GM21423 (cell line): ENCODE measurements at regions not wholly inside any gene's neighbourhood (a gene's known extent, or its start where the extent isn't known, plus 50 kb on each side); places are given as distances from the start of the nearest gene placed in this dataset.
"Not testable (repeated sequence)": the region's sequence is repeated elsewhere in the genome, so short reads cannot be mapped to it uniquely, and the experiment has no call there.

ENCODE experiments used
- ATAC-seq: cut with Tn5 transposase; IDR thresholded peaks from one replicate; pipeline ENCODE4 v1.9.1; 2021; ENCODE audit warnings: mild to moderate bottlenecking, moderate library complexity; ENCODE audit not compliant: unreplicated experiment

DNA sequence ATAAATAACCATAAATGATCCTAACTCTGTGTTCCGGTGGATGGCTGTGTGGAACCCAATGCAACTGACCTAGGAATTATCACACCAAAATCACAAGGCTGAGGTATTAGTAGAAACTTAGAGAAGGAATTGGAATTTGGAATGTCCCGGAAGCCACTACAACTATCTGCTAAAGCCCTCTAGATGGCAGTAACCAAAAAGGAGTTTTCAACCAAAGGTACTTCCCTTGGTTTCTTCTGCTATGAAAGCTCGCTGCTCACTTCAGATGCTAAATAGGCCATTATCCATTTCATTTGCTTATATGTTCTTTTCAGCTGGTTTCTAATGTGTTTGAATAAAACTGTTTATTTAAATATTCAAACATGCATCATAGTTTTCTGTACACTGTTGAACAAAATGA is 1589.1 kb upstream of the SPRY2 start:
- ATAC-seq: no peak

GRCh38 chr13:81927347-81927746 is 1586.4 kb upstream of the SPRY2 start:
- ATAC-seq: no peak

- no peak for ATAC-seq
Observed at GRCh38 chr13:81917810-81918209, 1576.9 kb upstream of the SPRY2 start.

DNA sequence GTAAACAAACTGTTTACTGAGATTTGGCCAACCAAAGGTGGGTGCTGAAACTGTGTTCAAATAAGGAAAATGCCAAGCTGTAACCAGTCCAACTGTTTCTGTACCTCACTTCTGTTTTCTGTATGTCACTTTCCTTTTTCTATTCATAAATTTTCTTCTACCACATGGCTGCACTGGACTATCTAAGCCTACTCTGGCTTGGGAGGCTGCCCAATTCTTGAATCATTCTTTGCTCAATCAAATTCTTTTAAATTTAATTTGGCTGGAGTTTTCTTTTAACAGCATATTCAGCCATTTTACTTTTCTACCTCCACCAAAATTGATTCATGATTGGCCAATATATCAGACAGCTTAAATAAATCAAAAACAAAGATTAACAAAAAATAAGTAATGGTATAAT is 1575.5 kb upstream of the SPRY2 start:
- no peak for ATAC-seq

- ATAC-seq: no peak
Observed at GRCh38 chr13:81907787-81908372, 1567.0 kb upstream of the SPRY2 start.

GRCh38 chr13:81888855-81889254 is 1547.9 kb upstream of the SPRY2 start:
- no peak for ATAC-seq

GRCh38 chr13:81874681-81875661 is 1534.0 kb upstream of the SPRY2 start:
- no peak for ATAC-seq

GRCh38 chr13:81874253-81874652 is 1533.3 kb upstream of the SPRY2 start:
- no peak for ATAC-seq

GRCh38 chr13:81872581-81872980 is 1531.7 kb upstream of the SPRY2 start:
- ATAC-seq: no peak

DNA sequence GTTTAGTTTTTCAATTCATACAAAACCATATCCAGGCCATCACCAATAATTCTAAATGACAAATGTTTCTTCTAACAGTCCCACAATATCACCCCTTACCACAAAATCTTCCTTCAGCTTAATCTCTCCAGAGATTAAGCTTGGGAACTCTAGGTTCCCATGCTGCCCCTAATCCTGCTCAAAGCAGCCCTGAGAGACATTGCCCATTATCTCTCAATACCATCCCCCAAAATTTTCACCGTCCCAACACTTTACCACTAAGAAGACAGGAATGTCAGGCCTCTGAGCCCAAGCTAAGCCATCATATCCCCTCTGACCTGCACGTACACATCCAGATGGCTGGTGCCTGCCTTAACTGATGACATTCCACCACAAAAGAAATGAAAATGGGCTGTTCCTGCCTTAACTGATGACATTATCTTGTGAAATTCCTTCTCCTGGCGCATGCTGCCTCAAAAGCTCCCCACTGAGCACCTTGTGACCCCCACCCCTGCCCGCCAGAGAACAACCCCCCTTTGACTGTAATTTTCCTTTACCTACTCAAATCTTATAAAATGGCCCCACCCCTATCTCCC is 1530.9 kb upstream of the SPRY2 start:
- not testable (repeated sequence) for ATAC-seq

GRCh38 chr13:81848291-81848690 is 1507.4 kb upstream of the SPRY2 start:
- no peak for ATAC-seq

- ATAC-seq: no peak
Observed at GRCh38 chr13:81846771-81847170, 1505.8 kb upstream of the SPRY2 start.

DNA sequence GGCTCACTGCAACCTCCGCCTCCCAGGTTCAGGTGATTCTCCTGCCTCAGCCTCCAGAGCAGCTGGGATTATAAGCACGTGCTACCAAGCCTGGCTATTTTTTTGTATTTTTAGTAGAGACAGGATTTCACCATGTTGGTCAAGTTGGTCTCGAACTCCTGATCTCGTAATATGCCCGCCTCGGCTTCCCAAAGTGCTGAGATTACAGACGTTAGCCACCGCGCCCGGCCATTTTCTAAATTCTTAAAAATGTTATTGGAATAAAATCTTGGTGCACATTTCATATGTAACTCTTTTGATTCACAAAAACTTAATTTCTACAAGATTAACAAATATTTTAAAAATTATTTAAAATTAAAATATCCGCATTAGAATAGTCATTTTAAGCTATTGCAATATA is 1480.3 kb upstream of the SPRY2 start:
- ATAC-seq: no peak

- ATAC-seq: no peak
Observed at GRCh38 chr13:81800433-81800832, 1459.5 kb upstream of the SPRY2 start.

DNA sequence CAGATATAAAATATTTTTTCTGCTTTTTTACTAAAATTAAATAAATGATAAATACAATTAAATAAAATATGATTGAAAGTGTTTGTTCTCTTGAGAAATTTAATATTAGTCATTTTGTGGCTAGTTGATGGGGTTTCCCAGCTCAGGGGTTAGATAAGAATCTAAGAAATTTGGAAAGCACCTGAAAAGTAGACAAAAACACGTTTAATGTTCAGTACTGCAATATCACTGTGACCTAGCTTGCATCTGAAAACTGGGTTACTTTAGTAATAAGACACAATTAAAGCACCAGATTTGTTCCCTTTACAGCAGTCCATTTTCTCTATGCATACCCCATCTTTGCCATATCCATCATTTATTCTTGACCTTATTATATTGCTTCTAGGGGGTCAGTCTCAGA is 1454.8 kb upstream of the SPRY2 start:
- no peak for ATAC-seq

GRCh38 chr13:81791641-81792040 is 1450.7 kb upstream of the SPRY2 start:
- ATAC-seq: no peak

DNA sequence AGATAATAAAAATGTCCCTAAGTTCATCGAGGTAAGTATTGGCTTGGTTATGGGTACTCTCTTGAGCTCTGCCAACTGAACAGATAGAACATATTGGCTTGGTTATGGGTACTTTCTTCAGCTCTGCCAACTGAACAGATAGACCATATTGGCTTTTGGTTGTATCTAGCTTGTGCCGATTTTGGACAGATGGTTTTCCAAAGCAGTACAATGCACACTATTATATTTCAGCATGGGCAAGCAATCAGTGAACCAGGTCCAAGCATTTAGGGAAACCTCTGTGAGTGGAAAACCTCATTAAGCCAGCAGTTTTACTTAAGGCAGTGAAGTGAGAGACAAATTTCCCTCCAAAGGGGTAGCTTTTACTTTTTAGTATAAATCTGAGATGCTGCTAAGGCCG is 1440.5 kb upstream of the SPRY2 start:
- ATAC-seq: no peak

- ATAC-seq: no peak
Observed at GRCh38 chr13:81779876-81780275, 1439.0 kb upstream of the SPRY2 start.

- no peak for ATAC-seq
Observed at GRCh38 chr13:81778350-81778749, 1437.4 kb upstream of the SPRY2 start.

- no peak for ATAC-seq
Observed at GRCh38 chr13:81773263-81773662, 1432.3 kb upstream of the SPRY2 start.

GRCh38 chr13:81771951-81772350 is 1431.0 kb upstream of the SPRY2 start:
- ATAC-seq: no peak
